HEK293T (cell line): ENCODE measurements at regions not wholly inside any gene's neighbourhood (a gene's known extent, or its start where the extent isn't known, plus 50 kb on each side); places are given as distances from the start of the nearest gene placed in this dataset.

ENCODE experiments used
- BHLHE40 ChIP-seq: fragments of 450-650 bp; IDR thresholded peaks from 2 replicates; pipeline ENCODE4 v1.6.1; 2016; ENCODE audit warnings: mild to moderate bottlenecking, moderate library complexity, borderline replicate concordance
- ELF4 ChIP-seq: fragments of 450-650 bp; IDR thresholded peaks from 2 replicates; pipeline ENCODE4 v1.6.1; 2017; ENCODE audit warnings: antibody characterized with exemption
- FOXA1 ChIP-seq: fragments of 450-650 bp; IDR thresholded peaks from 2 replicates; pipeline ENCODE4 v1.6.1; 2016; ENCODE audit warnings: mild to moderate bottlenecking
- FOXK2 ChIP-seq: fragments of 450-650 bp; IDR thresholded peaks from 2 replicates; pipeline ENCODE4 v1.6.1; 2016; ENCODE audit warnings: mild to moderate bottlenecking
- FOXM1 ChIP-seq: fragments of 450-650 bp; IDR thresholded peaks from 2 replicates; pipeline ENCODE4 v1.6.1; 2017; ENCODE audit warnings: mild to moderate bottlenecking, borderline replicate concordance
- HDGF ChIP-seq: fragments of 450-650 bp; IDR thresholded peaks from 2 replicates; pipeline ENCODE4 v1.6.1; 2017; ENCODE audit warnings: antibody characterized with exemption, borderline replicate concordance
- NFRKB ChIP-seq: fragments of 450-650 bp; IDR thresholded peaks from 2 replicates; pipeline ENCODE4 v1.6.1; 2016; ENCODE audit warnings: mild to moderate bottlenecking, moderate library complexity
- SP1 ChIP-seq: fragments of 450-650 bp; IDR thresholded peaks from 2 replicates; pipeline ENCODE4 v1.6.1; 2017
- SUZ12 ChIP-seq: fragments of 450-650 bp; IDR thresholded peaks from 2 replicates; pipeline ENCODE4 v1.6.1; 2016; ENCODE audit warnings: mild to moderate bottlenecking
- TARDBP ChIP-seq: fragments of 450-650 bp; IDR thresholded peaks from 2 replicates; pipeline ENCODE4 v1.6.1; 2016
- ZNF384 ChIP-seq: fragments of 450-650 bp; IDR thresholded peaks from 2 replicates; pipeline ENCODE4 v1.6.1; 2016
- TF ChIP-seq, protein P1 (sequence below): fragments of 450-650 bp; IDR thresholded peaks from 2 replicates; pipeline ENCODE4 v1.6.1; 2016

DNA sequence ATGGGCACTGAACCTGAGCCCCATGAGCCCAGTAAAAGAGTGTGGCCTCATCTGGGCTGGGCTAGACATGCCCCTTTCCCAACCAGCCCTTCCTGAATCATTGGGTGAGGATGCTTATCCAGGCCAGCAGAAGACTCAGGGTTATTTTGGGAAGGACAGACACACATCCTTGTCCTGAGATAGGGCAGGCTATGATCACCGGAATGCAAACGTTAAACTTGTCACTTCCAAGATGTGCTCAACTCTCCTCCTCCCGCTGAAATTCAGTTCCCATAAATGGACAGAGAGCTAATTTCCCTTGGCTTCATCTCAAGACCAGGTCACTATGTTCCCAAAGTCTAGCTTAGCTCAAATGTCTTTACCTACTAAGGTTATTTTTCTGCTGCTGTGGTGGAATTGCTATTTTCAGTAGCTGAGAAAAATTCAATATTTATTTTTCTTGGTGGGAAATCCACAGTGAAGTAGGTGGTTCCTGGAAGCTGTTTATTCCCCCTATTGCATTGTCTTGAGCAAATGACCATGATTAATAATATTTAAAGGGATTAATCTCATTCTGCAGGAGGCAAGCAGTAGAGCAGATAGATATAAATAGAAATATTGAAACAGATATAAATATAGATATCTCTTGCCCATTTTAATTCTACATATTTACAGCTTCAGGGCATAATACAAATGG, 70.0 kb downstream of the NXNL2 start:
- no peak for TF ChIP-seq BHLHE40
- TF ChIP-seq SP1: no peak
- no peak for TF ChIP-seq ELF4
- TF ChIP-seq TARDBP: no peak
- TF ChIP-seq, protein P1, sequence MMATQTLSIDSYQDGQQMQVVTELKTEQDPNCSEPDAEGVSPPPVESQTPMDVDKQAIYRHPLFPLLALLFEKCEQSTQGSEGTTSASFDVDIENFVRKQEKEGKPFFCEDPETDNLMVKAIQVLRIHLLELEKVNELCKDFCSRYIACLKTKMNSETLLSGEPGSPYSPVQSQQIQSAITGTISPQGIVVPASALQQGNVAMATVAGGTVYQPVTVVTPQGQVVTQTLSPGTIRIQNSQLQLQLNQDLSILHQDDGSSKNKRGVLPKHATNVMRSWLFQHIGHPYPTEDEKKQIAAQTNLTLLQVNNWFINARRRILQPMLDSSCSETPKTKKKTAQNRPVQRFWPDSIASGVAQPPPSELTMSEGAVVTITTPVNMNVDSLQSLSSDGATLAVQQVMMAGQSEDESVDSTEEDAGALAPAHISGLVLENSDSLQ: no peak
- no peak for TF ChIP-seq SUZ12
- TF ChIP-seq FOXA1: no peak
- no peak for TF ChIP-seq FOXK2
- no peak for TF ChIP-seq HDGF
- TF ChIP-seq NFRKB: no peak
- TF ChIP-seq ZNF384: no peak
- TF ChIP-seq FOXM1: no peak
